PC-3 (cell line): ENCODE measurements at regions not wholly inside any gene's neighbourhood (a gene's known extent, or its start where the extent isn't known, plus 50 kb on each side); places are given as distances from the start of the nearest gene placed in this dataset.

ENCODE experiments used
- CTCF ChIP-seq: fragments of 300-600 bp; sonication (generic); conservative IDR thresholded peaks from 2 replicates; pipeline ENCODE4 v1.5.1; 2017; ENCODE audit warnings: antibody characterized with exemption, low read depth, mild to moderate bottlenecking, low read length
- EZH2 ChIP-seq: fragments of 300-600 bp; sonication (generic); IDR thresholded peaks from one replicate; pipeline ENCODE4 v1.6.1; 2017; ENCODE audit warnings: antibody characterized with exemption, mild to moderate bottlenecking, low read length; ENCODE audit not compliant: unreplicated experiment

GRCh38 chr22:34102633-34103032, 182.4 kb upstream of the LARGE1 start:
- no peak for TF ChIP-seq CTCF
- TF ChIP-seq EZH2 = no peak
